ENCODE measurements at regions not wholly inside any gene's neighbourhood (a gene's known extent, or its start where the extent isn't known, plus 50 kb on each side); places are given as distances from the start of the nearest gene placed in this dataset.
"Not testable (repeated sequence)": the region's sequence is repeated elsewhere in the genome, so short reads cannot be mapped to it uniquely, and the experiment has no call there.

GRCh38 chr3:161691677-161692076, 195.1 kb downstream of the OTOL1 start:
- no peak for DNase-seq (ENCODE audit: low spot score)

- DNase-seq (ENCODE audit: low spot score): no peak
Observed at GRCh38 chr3:161694682-161695564, 198.3 kb downstream of the OTOL1 start.

DNA sequence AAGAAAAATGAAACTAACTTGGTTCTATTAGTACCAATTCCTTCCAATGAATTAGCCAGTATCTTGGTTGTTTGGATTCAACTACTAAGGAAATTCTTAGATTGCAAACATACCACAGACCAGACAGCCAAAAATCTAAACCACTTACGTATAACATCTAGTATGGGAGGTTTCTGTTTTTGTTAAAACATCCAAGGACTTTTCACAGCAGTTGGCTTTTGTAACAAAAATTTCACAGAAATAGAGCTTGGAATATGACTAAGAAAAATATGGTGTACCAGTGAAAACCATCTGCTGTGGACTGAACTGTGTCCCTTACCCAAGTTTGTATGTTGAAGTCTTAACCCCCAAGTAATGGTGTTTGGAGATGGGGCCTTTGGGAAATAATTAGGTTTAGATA, 199.2 kb downstream of the OTOL1 start:
- DNase-seq (ENCODE audit: low spot score): no peak

DNA sequence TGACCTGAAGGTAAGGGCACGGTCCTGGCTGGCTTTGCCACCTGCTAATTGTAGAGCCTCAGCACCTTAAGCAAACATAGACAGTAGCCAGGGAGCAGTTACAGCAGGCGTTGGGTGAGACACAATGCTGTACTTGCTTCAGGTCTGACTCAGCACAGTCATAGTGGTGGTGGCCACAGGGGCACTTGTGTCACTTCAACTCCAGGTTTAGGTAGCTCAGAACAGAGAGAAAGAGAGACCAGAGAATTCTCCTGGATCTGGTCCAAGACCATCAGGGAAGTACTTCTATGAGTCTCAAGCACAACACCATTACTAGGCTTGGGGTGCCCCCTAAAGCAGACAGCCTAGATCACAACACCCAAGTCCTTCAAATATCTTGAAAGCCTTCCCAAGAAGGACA, 204.4 kb downstream of the OTOL1 start:
- no peak for DNase-seq (ENCODE audit: low spot score)

GRCh38 chr3:161707253-161707652, 210.6 kb downstream of the OTOL1 start:
- not testable (repeated sequence) for DNase-seq (ENCODE audit: low spot score)

- no peak for DNase-seq (ENCODE audit: low spot score)
Observed at GRCh38 chr3:161713731-161714130, 217.1 kb downstream of the OTOL1 start.

DNA sequence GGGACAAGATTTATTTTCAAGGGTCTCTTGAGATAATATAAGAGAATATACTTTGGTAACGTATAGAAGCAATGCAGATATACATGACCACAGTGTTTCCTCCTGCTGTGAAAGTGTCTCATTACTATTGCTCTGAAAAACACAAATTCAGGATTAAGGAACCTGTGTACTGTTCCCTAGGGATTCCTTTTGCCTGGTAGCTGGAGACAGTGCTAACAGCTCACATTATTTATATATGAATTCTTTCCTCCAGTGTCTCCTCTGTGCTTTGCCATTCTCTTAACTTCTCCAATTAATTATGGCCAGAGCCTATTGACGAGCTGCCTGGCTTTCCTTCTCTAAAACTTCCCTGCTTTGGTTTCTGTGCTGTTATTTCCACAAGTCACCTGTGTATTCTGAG, 235.4 kb downstream of the OTOL1 start:
- no peak for DNase-seq (ENCODE audit: low spot score)

DNA sequence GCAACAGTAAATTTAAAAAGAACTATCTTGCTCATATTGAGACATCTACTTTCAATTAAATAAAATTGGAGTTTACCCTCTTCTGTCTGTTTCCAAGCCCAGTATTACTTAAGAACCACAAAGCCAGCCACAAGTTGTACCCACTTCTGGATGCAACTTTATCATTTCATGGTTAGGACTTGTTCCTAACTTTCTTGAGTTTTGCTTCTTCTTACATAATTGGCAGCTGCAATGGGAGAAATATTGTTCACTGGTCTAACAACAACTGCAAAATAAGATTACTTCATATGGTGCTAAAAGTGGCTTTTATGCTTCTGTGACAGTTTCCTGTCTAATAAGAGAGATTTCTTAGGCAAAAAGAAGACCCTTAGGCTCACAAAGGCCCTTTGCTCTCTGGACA, 240.6 kb downstream of the OTOL1 start:
- no peak for DNase-seq (ENCODE audit: low spot score)

DNA sequence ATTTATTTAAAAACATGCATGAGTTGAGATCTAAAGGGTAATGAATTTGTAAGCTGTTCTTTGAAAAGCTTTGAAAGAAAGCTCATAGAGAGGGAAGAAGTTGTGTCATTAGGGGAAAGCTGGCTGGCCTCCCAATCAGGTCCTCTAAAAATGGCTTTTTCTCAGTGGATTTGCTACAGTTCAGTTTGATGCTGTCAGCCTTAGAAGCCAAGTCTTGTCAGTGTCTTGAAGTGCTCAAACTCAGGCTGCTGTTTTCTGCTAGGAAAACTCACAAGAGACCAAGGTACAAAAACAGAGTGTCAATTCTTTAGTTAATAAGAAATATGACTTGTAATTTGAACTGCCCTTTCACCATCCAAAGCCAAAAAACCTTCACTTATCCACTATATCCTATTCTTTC, 243.8 kb downstream of the OTOL1 start:
- no peak for DNase-seq (ENCODE audit: low spot score)

GRCh38 chr3:161744366-161744765, 247.8 kb downstream of the OTOL1 start:
- no peak for DNase-seq (ENCODE audit: low spot score)

- no peak for DNase-seq (ENCODE audit: low spot score)
Observed at GRCh38 chr3:161745741-161746140, 249.1 kb downstream of the OTOL1 start.

DNA sequence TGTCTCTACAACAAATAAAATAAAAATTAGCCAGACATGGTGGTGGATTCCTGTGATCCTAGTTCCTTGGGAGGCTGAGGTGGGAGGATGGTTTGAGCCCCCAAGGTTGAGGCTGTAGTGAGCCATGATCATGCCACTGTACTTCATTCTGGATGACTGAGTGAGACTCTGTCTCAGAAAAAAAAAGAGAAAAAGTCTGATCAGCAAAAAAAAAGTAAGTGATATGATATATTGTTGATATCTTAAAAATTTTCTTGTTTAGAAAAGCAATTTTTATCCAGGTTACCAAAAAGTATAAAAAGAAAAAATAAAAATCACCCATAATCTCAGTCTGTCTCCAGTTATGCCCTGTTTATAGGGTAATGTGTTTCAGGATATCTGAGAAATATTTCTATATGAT, 251.4 kb downstream of the OTOL1 start:
- no peak for DNase-seq (ENCODE audit: low spot score)

DNA sequence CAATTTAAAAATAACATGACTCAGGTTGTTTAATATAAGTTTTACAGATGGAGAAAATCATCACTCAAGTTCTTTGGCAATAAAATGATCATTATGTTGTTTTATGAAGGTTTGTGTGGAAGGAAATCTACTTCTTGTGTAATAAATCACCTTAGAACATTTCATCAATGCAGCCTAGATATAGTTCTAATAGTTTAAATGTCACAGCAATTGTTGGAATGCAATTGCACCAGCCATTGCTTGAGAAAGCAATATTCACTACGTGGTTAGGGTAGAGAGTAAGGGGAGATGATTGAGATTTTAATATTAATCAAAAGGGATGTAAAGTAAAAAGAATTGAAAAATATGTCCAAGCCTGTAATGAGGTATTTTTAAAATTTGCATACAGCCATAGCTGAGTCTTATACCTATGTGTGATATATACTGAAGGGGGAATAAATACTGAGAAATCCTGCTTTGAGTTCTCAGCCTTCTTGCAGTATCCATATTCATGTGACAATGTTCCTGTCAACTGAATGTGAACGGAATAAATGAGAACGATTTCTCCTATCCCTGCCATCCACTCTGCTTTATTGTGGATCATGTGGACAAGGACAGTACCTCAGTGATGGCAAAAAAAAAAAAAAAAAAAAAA, 257.9 kb downstream of the OTOL1 start:
- DNase-seq (ENCODE audit: low spot score): no peak

GRCh38 chr3:161759444-161759843, 262.8 kb downstream of the OTOL1 start:
- no peak for DNase-seq (ENCODE audit: low spot score)

DNA sequence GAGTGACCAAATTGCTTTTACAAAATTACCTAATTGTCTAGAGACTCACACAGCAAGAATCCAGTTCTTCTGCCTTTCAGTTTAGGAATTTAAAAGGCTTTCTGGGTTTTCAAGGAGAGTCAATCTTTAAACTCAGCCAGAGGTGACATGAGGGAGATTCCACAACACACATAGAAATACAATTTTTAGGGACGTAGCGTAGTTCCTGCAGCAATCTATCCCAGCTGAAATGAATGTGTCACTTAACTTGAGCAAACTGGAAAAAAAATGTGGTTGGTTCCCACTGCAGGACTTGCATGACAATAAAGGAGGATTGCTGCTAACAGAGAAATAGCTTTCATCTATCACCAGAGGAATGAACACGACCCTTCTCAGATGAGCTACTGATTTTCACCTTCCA, 269.7 kb downstream of the OTOL1 start:
- DNase-seq (ENCODE audit: low spot score): no peak

- no peak for DNase-seq (ENCODE audit: low spot score)
Observed at GRCh38 chr3:161770484-161771386, 274.1 kb downstream of the OTOL1 start.

GRCh38 chr3:161781381-161781780, 284.8 kb downstream of the OTOL1 start:
- DNase-seq (ENCODE audit: low spot score): no peak

DNA sequence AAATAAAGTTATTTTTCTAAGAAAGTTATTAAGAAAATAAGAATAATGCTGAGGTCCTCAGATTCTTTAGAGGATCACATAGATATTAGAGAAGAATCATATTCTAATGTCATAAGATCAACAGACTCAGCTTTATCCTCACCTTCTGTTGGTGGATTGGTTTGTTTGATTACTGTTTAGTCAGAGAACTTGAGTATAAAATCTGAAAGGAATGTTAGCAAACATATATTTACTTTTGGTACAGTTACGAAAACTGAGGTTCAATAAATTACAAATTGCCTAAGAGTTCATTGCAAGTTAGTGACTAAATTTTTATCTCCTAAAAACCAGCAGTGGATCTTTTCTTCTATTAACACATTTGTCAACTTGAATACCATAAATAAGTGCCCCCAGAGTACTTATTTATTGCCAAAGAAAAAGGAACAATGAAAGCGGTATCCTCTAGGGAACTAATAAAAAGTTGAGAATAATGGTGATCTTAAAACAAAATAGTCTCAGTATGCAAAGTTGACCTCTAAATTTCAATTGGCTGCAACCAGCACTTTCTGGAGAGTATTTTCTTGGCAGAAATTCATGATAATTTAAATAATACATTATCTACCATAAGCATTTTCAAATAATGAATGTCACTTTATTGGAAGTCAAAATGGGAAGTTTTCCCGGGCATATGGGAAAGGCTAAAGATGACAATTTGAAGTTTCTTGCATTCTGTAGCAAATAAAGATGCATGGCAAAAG, 296.8 kb downstream of the OTOL1 start:
- DNase-seq (ENCODE audit: low spot score): no peak

- DNase-seq (ENCODE audit: low spot score): no peak
Observed at GRCh38 chr3:161794551-161794950, 297.9 kb downstream of the OTOL1 start.

GRCh38 chr3:161796312-161796711, 299.7 kb downstream of the OTOL1 start:
- DNase-seq (ENCODE audit: low spot score): no peak

DNA sequence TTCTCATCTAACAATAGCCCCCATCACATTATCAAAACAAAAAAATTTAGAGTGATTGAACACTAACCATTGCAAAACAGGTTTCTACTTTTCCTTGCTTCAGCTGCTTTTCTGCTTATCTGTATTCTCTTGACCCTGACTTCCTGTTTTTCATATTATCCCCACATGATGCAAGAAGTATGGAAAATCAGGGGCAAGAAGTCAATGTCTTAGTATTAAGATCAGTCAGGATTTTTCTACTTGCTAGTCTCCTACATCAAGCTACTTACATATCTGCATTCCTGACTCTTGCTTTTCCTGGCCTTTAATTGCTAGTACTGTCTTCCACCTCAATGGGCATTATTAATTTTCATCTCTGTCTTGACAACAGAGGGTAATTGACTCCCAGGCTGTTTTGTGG, 300.2 kb downstream of the OTOL1 start:
- no peak for DNase-seq (ENCODE audit: low spot score)

- no peak for DNase-seq (ENCODE audit: low spot score)
Observed at GRCh38 chr3:161798016-161798415, 301.4 kb downstream of the OTOL1 start.

Measured in globus pallidus (tissue), 1 donor.